ENCODE measurements at regions not wholly inside any gene's neighbourhood (a gene's known extent, or its start where the extent isn't known, plus 50 kb on each side); places are given as distances from the start of the nearest gene placed in this dataset.

- no peak for TF ChIP-seq EZH2phosphoT487 (IDR thresholded peaks at IDR 0.05; ENCODE audit: insufficient read depth, low read depth)
- TF ChIP-seq EZH2 (IDR thresholded peaks at IDR 0.05; ENCODE audit: insufficient read depth, poor library complexity, severe bottlenecking): no peak
Observed at GRCh38 chr10:109743574-109743973, 179.7 kb downstream of the XPNPEP1 start.

Measured in GM23248 (cell line).